ENCODE measurements at regions not wholly inside any gene's neighbourhood (a gene's known extent, or its start where the extent isn't known, plus 50 kb on each side); places are given as distances from the start of the nearest gene placed in this dataset.

- Histone ChIP-seq H4K20me1 (ENCODE audit: insufficient read depth) (no peaks in the 10 kb centered on the region), H3K9me2 (no peaks in the 10 kb centered on the region), H3K9ac (no peak overlapping the region), H3K4me3 (ENCODE audit: low read depth in 2 of 2, low read length in 1 of 2) (no peak overlapping the region), H3K27ac (ENCODE audit: low read depth in 2 of 2, low read length in 1 of 2) (no peak overlapping the region), H3K9me3 (no peaks in the 10 kb centered on the region), H3K4me2 (no peak overlapping the region), H3K27me3 (ENCODE audit: insufficient read depth) (no peaks in the 10 kb centered on the region), H3F3A (replicated peaks; ENCODE audit: insufficient read depth) (no peaks in the 10 kb centered on the region), H2AFZ (ENCODE audit: low read depth) (no peak overlapping the region), H3K4me1 (ENCODE audit: control insufficient read depth in 1 of 2, insufficient read depth in 2 of 2, low read depth in 1 of 2, low read length in 1 of 2) (no peaks in the 10 kb centered on the region), H3K79me2 (ENCODE audit: insufficient read depth) (no peaks in the 10 kb centered on the region), H3K36me3 (replicated peaks in 1 of 2; ENCODE audit: control insufficient read depth in 1 of 2, insufficient read depth in 2 of 2, low read length in 1 of 2) (no peaks in the 10 kb centered on the region)
- WGBS (ENCODE audit: low lambda C conversion rate) = 20% methylated on average over 6 of the region's 6 CpGs
- TF ChIP-seq SIN3A (IDR thresholded peaks at IDR 0.05; ENCODE audit: borderline replicate concordance, low read depth, low read length) (no peak), FOSL2 (IDR thresholded peaks at IDR 0.05; ENCODE audit: borderline replicate concordance, low read depth) (no peak), NRF1 (IDR thresholded peaks at IDR 0.05; ENCODE audit: low read depth, low read length) (no peak), REST (IDR thresholded peaks at IDR 0.05; ENCODE audit: low read depth, low read length) (no peak), POLR2AphosphoS5 (IDR thresholded peaks at IDR 0.05; ENCODE audit: low read depth, low read length) (no peak), USF1 (IDR thresholded peaks at IDR 0.05; ENCODE audit: borderline replicate concordance, low read depth) (no peak), USF2 (IDR thresholded peaks at IDR 0.05; ENCODE audit: borderline replicate concordance, low read depth, low read length) (no peak), CHD2 (IDR thresholded peaks at IDR 0.05; ENCODE audit: low read length, partially characterized antibody) (no peak), EZH2phosphoT487 (IDR thresholded peaks at IDR 0.05; ENCODE audit: borderline replicate concordance, low read depth) (no peak), GABPA (IDR thresholded peaks at IDR 0.05; ENCODE audit: low read depth) (no peak), RCOR1 (IDR thresholded peaks at IDR 0.05; ENCODE audit: low read length) (no peak), MEF2A (IDR thresholded peaks at IDR 0.05; ENCODE audit: borderline replicate concordance, low read depth) (no peak), SMC3 (IDR thresholded peaks at IDR 0.05; ENCODE audit: low read depth, low read length) (no peak), RXRA (IDR thresholded peaks at IDR 0.05; ENCODE audit: borderline replicate concordance, low read depth) (no peak)
- CTCF ChIA-PET = no interaction called here
- POLR2A ChIA-PET = no interaction called here
- DNase-seq = no peak
These were observed 72.1 kb upstream of the DISP3 start for GRCh38 chr1:11406845-11407244.
